Heart left ventricle (tissue), 16 donors: ENCODE measurements at regions not wholly inside any gene's neighbourhood (a gene's known extent, or its start where the extent isn't known, plus 50 kb on each side); places are given as distances from the start of the nearest gene placed in this dataset.

Source experiments
- ATAC-seq, 4 donors: fragments of 200-7000 bp; cut with Tn5 transposase; one replicate each; pipeline ENCODE4 v1.9.1; 2020 to 2022; ENCODE audit warnings: moderate library complexity in 4 of 4, mild to moderate bottlenecking in 3 of 4, moderate number of reproducible peaks in 1 of 4
- DNase-seq, 5 donors: peaks; one replicate each; pipeline ENCODE4 v3.0.0-alpha.2; 2020
- H3K27ac ChIP-seq, 12 donors: fragments of 200-600 bp; sonication (generic) in 4 of 12; one replicate each; pipeline versions ENCODE4 v1.5.0 to v1.8.0; 2016 to 2022; ENCODE audit warnings: mild to moderate bottlenecking in 2 of 12
- H3K27me3 ChIP-seq, 9 donors: fragments of 200-600 bp; sonication (generic) in 2 of 9; one replicate each; pipeline versions ENCODE4 v1.5.1 to v1.8.0; 2016 to 2022; ENCODE audit warnings: mild to moderate bottlenecking in 3 of 9
- H3K36me3 ChIP-seq, 9 donors: fragments of 200-600 bp; sonication (generic) in 2 of 9; one replicate each; pipeline versions ENCODE4 v1.5.0 to v1.8.0; 2018 to 2022; ENCODE audit warnings: mild to moderate bottlenecking in 2 of 9
- H3K4me1 ChIP-seq, 12 donors: fragments of 200-600 bp; sonication (generic) in 4 of 12; one replicate each; pipeline versions ENCODE4 v1.5.0 to v1.8.0; 2016 to 2022; ENCODE audit warnings: mild to moderate bottlenecking in 3 of 12
- H3K4me3 ChIP-seq, 12 donors: fragments of 200-600 bp; sonication (generic) in 4 of 12; one replicate each; pipeline versions ENCODE4 v1.5.0 to v1.8.0; 2017 to 2022; ENCODE audit warnings: mild to moderate bottlenecking in 9 of 12, moderate library complexity in 4 of 12
- H3K9me3 ChIP-seq, 12 donors: fragments of 200-600 bp; sonication (generic) in 4 of 12; one replicate each; pipeline versions ENCODE4 v1.5.0 to v1.8.0; 2016 to 2022; ENCODE audit warnings: mild to moderate bottlenecking in 1 of 12
- CTCF ChIP-seq, 12 donors: fragments of 200-600 bp; sonication (generic) in 4 of 12; IDR thresholded peaks; one replicate each; pipeline versions ENCODE4 v1.5.0 to v1.8.0; 2018 to 2022; ENCODE audit warnings: antibody characterized with exemption in 12 of 12, mild to moderate bottlenecking in 5 of 12
- POLR2A ChIP-seq, 2 donors: fragments of 450-650 bp; IDR thresholded peaks; one replicate each; pipeline ENCODE4 v1.6.1; 2017; ENCODE audit warnings: antibody characterized with exemption in 2 of 2, mild to moderate bottlenecking in 2 of 2, moderate library complexity in 2 of 2
- WGBS, 4 donors: extraction: QIAGEN DNeasy Blood & Tissue Kit in 2 of 4; methylation state at CpG; one replicate each; pipeline versions ENCODE4 v1.1.5 to v1.1.7; 2013 to 2018; 5-methylcytosine and 5-hydroxymethylcytosine counted together
- intact Hi-C, 10 donors: fragments of 100-400 bp; cut with DNase I; formaldehyde crosslinking; loops; one replicate each; pipeline versions ENCODE4 v1.11.1 to v1.14.2; 2022
- donor health status: ischemic (EF 13 %, LVEDD 7.1; RV severe dilation, severe dysfunction).
- donor health status: healthy with polysubstance abuse.
- donor health status: DM: no; HTN: yes; CAD: no.
- donor health status: DM: no; HTN: no; CAD: no.
- donor health status: ischemic (EF 25% LVEDD 6.9; RV normal size, moderate dysfunction).
- donor health status: ischemic (EF 25% LVEDD 5.7; RV mildly dilated, moderate dysfunction).
- donor health status: healthy.
- donor health status: DM: yes; HTN: yes; CAD: no.
- donor health status: ischemic (EF 35%, LVEDD 5.7; RV mildly dilated, moderate dysfunction).
- donor health status: nonischemic (EF 11% LVEDD 7.7; RV severe dilation, severe dysfunction).
- donor health status: DM: yes; HTN: yes; CAD: no.
- donor health status: PGD.
- donor health status: ischemic (EF 29% LVEDD 5.4; RV normal size, mild dysfunction).
- donor health status: nonischemic (EF 23%, LVEDD 6.1; RV moderate dilation, normal function).

GRCh38 chr2:145753966-145754365 is 1234.0 kb upstream of the ZEB2 start:
- ATAC-seq (no peak), DNase-seq (no peak)
- intact Hi-C loops: loop anchor here in 6 of 10 donors (5.0 to 10.0 kb wide), 3 partner anchors 1229 to 1237 kb away; partner anchors contain the start of gene ZEB2 (in 4 of the 6)
- 72 to 81% (median 73%) methylated on average over 3 of the region's 3 CpGs for WGBS, 4 donors
- no peaks in the 10 kb centered on the region for H3K27me3 ChIP-seq
- no peak overlapping the region for H3K4me3 ChIP-seq
- TF ChIP-seq POLR2A (IDR thresholded peaks at IDR 0.05) (no peak), CTCF (IDR thresholded peaks at IDR 0.05) (no peak)
- H3K27ac ChIP-seq: no peak overlapping the region
- peaks cover 0 to 39% (median 18%) of the 10 kb centered on the region in 12 donors for H3K4me1 ChIP-seq
- no peaks in the 10 kb centered on the region for H3K9me3 ChIP-seq
- H3K36me3 ChIP-seq: no peaks in the 10 kb centered on the region

- DNase-seq (no peak), ATAC-seq (no peak)
- TF ChIP-seq POLR2A (IDR thresholded peaks at IDR 0.05): no peak
- no peak for TF ChIP-seq CTCF (IDR thresholded peaks at IDR 0.05)
- Histone ChIP-seq H3K36me3 (no peaks in the 10 kb centered on the region), H3K4me1 (peaks cover 0 to 40% (median 18%) of the 10 kb centered on the region in 12 donors), H3K27me3 (no peaks in the 10 kb centered on the region), H3K27ac (peak overlapping the region in 10 of 12 donors; percentile 2 to 85 (median 52)), H3K9me3 (no peaks in the 10 kb centered on the region), H3K4me3 (no peak overlapping the region)
- intact Hi-C loops: loop anchor here in 6 of 10 donors (5.0 to 10.0 kb wide), 3 partner anchors 1228 to 1236 kb away; partner anchors contain the start of gene ZEB2 (in 4 of the 6)
- 49 to 55% (median 52%) methylated on average over 6 of the region's 6 CpGs for WGBS, 4 donors
Observed at GRCh38 chr2:145753041-145753608, 1233.2 kb upstream of the ZEB2 start.

- 11 to 15% (median 13%) methylated on average over 5 of the region's 5 CpGs for WGBS, 4 donors
- peaks cover 0 to 40% (median 18%) of the 10 kb centered on the region in 12 donors for H3K4me1 ChIP-seq
- no peaks in the 10 kb centered on the region for H3K36me3 ChIP-seq
- ATAC-seq: peak; percentile 64 to 82 (median 74)
- H3K27me3 ChIP-seq: no peaks in the 10 kb centered on the region
- H3K9me3 ChIP-seq: no peaks in the 10 kb centered on the region
- H3K4me3 ChIP-seq: peak overlapping the region in 2 of 12 donors; percentile 3 to 6
- peak overlapping the region in 11 of 12 donors; percentile 2 to 85 (median 50) for H3K27ac ChIP-seq
- intact Hi-C loops: loop anchor here in 6 of 10 donors (5.0 to 10.0 kb wide), 3 partner anchors 1227 to 1235 kb away; partner anchors contain the start of gene ZEB2 (in 4 of the 6)
- peak in 2 of 5 donors; percentile 13 to 34 for DNase-seq
- TF ChIP-seq POLR2A (IDR thresholded peaks at IDR 0.05) (no peak), CTCF (IDR thresholded peaks at IDR 0.05) (peak; percentile 29 to 69 (median 55))
Observed at GRCh38 chr2:145752091-145752806, 1232.3 kb upstream of the ZEB2 start.

- no peak overlapping the region for H3K4me3 ChIP-seq
- peak overlapping the region in 11 of 12 donors; percentile 2 to 85 (median 49) for H3K27ac ChIP-seq
- intact Hi-C loops: loop anchor here in 6 of 10 donors (5.0 to 10.0 kb wide), 3 partner anchors 1227 to 1234 kb away; partner anchors contain the start of gene ZEB2 (in 4 of the 6)
- TF ChIP-seq CTCF (IDR thresholded peaks at IDR 0.05): no peak
- no peak for TF ChIP-seq POLR2A (IDR thresholded peaks at IDR 0.05)
- peak in 1 of 5 donors; percentile 11 for DNase-seq
- peak; percentile 71 to 90 (median 86) for ATAC-seq
- no peaks in the 10 kb centered on the region for H3K36me3 ChIP-seq
- H3K4me1 ChIP-seq: peaks cover 0 to 40% (median 18%) of the 10 kb centered on the region in 12 donors
- H3K9me3 ChIP-seq: no peaks in the 10 kb centered on the region
- H3K27me3 ChIP-seq: no peaks in the 10 kb centered on the region
- WGBS, 4 donors: 32 to 51% (median 38%) methylated on average over 6 of the region's 6 CpGs
Observed at GRCh38 chr2:145751629-145752028, 1231.7 kb upstream of the ZEB2 start.
